ENCODE measurements at regions not wholly inside any gene's neighbourhood (a gene's known extent, or its start where the extent isn't known, plus 50 kb on each side); places are given as distances from the start of the nearest gene placed in this dataset.

DNA sequence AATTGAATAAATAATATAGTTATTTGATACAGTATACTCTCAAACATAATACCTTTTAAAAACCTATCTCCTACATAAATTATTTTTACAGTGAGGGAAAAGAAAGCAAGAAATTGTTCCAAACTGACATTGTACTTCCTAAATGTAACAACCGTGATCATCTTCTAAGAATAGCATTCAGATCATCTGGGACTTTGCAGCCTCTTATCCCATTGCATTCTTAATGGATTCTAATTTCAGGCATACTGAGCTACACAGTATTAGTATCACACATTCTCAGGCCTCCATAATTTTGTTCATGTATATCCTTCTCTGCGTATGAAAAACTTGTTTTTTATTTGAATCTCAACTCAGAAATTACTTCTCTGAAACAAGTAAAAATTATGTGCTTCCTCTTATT lies 1134.7 kb upstream of the CDH2 start:
- DNase-seq: no peak

DNA sequence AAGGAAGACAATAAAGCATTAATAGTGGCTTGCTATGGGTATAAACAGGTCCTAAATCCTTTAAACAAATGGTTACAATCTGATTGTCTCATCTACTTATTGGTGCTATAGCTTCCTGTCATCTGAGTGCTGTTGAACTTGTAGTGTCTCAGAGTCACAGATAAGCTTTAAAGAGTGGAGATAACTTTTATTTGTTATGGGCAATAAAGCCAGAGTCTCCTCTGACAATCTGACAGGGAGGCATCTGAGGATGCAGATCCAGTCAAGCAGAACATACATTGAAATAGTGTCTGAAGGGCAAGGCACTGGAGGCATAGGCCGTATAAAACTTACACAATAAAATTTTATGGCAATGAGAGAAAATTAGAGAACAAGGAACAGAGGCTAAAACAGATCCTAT lies 1132.4 kb upstream of the CDH2 start:
- DNase-seq: no peak

DNA sequence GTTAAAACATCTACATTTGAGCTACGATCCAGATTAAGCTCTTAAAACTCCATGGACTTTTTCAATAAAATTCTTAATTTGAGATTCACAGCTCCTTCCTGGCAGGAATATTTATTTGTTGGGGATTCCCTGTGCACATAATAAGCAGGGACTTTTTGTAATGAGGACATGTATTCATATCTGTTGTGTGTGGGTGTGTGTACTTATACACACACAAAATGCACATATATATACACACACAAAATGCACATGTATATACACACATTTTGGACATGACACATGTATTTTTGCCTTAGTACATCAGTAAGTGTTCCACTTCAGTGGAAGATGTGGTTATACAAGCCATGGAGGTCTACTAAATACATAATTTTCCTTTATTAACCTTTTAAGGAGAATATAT lies 1131.1 kb upstream of the CDH2 start:
- DNase-seq: no peak

DNA sequence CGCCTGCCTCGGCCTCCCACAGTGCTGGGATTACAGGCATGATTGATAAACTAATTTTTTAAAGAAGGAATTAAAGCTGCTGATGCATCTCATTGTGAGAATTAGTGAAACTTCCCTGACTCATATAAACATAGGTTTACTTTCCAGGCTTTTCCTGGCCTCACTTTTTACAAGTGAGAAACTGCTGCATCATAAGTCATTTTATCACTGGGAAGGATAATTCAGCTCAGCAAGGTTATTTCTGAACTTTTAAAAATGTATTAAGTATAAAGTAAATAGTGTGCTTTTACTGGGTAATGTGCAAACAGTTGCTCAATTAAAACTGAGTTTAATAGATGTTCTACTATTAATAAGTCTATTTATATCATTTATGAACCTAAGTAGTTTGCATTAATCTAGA lies 1130.3 kb upstream of the CDH2 start:
- DNase-seq: no peak

DNA sequence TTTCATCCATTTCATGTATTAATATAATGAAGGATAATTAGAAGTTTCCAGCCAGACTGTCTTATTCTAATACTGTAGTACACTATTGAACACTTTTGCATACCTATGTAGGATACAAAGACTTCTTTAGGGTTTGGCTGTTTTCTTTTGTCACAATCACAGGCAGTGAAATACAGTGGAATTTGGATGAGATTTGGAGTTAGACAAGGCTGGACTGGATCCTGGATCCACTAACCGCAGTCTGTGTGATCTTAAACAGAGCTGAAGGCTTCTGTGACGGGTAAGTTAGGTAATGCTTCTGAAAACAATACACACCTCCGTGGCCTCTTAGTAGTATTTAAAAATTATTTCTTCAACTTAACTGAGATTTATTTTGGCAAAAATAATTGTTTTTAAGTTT lies 1128.6 kb upstream of the CDH2 start:
- DNase-seq: no peak

DNA sequence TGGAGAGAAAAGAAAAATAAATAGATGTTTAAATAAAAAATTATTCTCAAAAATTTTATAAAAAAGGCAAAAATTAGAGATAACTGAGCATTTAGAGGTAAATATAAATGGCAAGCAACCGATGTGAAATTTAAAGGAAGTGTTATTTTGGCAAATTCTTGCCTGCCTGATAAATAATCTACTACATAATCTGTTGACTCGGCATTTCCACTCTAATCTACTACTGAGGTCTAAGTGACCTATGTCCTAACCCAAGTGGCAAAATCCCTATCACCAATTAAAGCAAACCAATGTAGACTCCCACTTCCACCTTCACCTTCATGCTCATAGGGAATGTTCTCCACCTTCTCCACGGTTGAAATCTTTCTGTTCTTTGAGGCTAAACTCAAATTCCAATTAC lies 1124.1 kb upstream of the CDH2 start:
- DNase-seq: no peak

DNA sequence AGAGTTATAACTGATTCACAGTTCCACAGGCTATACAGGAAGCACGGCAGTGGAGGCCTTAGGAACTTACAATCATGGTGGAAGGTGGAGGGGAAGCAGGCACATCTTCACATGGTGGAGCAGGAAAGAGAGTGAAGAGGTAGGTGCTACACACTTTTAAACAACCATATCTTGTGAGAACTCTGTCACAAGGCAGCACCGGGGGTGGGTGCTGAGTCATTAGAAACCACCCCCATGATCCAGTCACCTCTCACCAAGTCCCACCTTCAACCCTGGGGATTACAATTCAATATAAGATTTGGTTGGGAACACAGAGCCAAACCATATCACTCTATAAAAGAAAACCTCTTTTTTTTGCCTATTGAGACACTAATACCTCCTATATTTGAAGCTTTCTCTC lies 1108.5 kb upstream of the CDH2 start:
- DNase-seq: no peak

DNA sequence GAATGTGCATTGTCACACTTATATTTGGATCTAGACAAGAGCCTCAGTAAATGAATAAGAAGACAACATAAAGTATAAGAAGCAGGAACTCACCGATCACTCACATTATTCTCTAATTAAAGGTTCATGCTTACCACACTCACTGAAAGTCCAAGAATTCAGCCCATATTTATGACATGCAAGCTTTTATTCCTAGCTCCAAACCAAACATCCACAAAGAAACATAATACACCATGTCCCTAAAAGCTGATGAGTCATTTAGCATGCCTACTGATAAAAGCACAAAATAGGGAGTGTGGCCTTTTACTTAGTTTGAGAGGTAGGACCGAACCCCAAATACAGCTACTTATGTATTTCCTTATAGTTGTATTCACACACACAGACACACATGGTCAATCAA lies 1094.6 kb upstream of the CDH2 start:
- no peak for DNase-seq

DNA sequence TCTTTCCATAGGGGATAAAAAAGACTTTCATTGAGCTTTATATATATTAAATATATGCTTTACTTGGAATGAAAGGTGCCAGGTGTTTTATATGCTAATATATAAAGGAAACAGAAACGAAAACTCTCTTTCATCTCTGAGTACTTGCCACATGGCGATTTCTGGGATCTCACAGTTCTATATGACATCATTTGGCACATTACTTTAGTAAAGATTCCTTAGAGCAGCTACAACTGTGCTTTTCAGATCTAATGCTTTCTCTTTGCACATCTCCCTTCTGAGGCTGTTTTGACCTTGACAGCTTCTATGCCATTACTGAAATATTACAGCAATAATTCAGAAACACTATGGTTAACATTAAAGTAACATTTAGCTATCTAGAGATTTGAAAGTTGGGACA lies 1082.9 kb upstream of the CDH2 start:
- no peak for DNase-seq

DNA sequence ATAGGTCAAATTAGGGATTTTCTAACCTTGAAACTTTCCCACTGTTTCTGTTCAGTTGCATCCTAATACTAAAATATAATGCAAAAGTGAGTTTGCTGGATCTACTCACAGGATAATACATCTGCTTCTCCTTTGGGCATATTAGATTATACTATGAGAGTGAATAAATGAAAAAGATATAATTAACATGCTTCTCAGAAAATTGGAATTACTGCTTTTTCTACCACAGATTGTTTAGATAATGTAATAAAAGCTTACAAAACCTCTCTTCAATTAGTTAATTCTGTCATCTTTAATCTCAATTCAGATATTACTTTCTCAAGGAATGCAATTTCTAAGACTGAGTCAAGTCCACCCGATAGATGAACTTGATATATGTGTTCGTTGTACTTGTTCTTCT lies 1077.2 kb upstream of the CDH2 start:
- no peak for DNase-seq

DNA sequence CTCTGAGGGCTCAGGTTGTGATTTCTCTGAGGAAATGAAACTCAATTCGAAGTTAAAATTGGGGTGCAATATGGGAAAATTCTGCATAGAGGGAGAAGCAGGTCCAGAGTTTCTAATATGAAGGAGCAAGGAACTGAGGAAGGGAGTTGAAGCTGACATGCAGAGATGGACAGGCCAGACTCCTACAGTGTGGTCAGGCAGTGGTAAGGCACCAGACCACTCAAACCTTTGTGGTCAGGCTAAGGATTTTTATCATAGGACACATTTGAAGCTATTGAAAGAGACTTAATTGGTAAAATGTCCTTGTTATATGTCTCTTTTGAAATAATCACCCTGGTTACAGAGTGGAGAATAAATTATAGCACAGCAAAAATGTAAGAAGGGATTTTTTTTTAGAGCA lies 1074.8 kb upstream of the CDH2 start:
- DNase-seq: no peak

DNA sequence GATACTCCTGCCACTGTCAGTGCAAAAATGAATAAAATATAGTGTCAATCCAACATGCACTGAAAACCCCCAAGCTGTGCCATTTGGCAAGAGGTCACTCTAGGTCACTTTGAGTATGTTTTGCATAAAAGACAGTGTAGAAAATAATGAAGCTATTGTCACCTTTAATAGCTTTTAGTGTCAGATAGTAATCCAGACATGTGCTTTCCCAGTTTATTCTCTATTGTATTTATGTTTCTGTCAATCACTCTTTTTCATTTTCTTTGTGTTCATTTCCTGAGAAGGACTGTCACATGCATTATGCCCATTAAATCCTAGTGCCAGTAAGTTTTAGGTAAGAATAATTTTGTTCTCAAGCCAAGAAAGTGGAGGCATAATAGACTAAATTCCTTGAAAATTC lies 1073.9 kb upstream of the CDH2 start:
- DNase-seq: no peak

DNA sequence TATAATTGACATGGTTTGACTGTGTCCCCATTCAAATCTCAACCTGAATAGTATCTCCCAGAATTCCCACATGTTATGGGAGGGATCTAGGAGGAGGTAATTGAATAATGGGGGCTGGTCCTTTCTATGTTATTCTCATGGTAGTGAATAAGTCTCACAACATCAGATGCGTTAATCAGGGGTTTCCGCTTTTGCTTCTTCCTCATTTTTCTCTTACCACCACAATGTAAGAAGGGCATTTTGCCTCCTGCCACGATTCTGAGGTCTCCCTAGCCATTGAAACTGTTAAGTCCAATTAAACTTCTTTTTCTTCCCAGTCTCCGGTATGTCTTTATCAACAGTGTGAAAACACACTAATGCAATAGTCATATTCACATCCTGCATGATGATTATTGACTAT lies 1073.3 kb upstream of the CDH2 start:
- DNase-seq: peak; percentile 77

DNA sequence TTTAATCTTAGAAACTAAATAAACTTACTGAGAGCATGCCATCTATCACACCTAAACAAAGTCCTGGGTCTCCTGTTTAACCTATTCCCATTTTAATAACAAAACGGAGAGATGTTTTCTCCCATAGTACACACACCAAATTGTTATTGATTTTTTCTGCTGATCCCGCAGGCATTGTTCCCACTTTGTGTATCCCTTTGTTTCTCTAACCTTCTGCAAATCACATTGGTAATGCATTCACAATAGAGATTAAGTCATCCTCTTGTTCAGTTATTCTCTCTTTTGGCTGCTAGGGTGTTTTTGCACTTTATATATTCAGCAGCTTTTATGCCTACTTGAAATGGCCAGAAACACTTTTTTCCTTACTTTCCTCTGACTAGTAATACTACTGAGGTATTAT lies 1071.9 kb upstream of the CDH2 start:
- no peak for DNase-seq

DNA sequence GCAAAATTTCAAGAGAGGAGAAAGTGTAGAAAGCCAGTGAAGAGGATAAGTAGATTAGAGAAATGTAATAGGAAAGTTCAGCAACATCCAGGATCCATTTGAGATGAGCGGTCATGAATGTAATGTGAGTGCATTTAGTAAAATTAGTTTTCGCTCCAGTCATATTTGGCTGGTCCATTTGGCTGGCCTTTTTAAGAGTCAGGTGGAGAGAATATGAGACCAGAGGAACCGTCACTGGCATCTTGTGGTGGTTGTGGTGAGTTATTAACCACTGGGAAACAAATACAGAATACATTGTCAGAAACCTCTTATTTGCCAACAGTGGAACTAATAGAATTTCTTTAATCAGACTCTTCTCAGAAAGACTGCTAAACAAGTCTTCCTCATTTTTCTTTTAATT lies 1064.3 kb upstream of the CDH2 start:
- no peak for DNase-seq

DNA sequence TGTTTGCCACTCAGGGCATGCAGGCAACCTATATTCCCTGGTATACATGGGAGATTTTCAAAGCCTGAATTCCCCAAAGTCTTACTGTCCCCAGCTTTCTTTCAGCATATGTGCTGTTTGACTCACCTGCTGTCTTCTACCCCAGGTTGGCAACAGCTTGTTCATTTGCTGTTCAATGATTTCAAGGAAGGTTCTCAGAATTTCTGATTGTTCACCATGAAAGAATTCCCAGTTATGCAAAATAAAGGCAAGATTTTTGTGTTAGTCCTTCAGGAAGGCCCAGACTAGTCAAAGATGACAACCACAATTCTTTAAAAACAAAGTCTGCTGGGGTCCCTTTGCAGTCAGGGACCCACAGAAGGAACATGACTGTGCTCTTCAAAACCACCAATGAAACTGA lies 1057.8 kb upstream of the CDH2 start:
- no peak for DNase-seq

DNA sequence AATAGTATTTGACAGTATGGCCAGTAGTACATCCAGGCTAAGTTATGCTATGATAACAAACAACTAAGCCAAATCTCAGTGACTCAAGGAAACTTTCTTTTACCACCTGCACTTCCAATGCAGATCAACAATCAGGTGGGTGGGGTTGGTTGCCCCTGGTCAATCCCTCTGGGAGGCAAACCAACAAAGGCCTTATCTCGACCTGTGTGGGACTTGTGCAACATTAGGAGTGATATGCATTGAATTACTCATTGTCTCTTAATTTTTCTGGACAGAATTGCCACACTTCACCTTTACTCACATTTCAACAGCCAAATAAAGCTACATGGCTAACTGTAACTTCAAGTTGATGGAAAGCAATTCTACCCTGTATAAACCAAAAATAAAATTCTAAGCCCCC lies 1049.3 kb upstream of the CDH2 start:
- DNase-seq: no peak

DNA sequence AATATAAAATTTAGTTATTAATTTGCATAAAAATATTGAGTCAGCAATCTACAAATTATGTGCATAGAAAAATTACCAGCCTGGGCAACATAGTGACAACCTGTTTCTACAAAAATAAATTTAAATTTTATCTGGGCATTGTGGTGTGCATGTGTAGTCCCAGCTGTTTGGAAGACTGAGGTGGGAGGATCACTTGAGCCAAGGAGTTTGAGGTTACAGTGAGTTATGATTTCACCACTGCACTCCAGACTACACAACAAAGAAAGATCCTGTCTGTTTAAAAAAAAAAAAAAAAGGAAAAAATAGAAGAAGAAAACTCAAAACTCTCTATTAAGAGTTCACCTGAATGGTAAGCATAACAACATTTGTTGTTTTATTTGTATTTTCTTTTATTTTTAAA lies 1048.4 kb upstream of the CDH2 start:
- no peak for DNase-seq

DNA sequence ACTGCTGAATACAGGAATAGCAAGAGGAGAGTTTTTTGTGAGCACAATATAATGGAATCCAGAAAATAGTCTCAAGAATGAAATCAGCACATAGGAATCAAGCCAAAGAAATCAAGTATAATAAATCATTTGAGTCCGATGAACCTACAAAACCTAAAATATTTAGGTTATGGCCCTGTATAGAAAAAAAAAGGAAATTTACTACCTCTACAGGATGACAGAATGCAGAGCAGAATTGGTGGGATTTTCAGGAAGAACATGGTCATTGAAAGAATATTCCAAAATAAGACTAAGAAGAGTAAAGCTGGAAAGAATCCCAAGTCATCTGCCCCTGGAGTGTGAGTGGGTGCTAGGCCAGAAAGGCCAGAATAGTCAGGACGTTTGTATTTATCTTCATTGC lies 1041.2 kb upstream of the CDH2 start:
- no peak for DNase-seq

DNA sequence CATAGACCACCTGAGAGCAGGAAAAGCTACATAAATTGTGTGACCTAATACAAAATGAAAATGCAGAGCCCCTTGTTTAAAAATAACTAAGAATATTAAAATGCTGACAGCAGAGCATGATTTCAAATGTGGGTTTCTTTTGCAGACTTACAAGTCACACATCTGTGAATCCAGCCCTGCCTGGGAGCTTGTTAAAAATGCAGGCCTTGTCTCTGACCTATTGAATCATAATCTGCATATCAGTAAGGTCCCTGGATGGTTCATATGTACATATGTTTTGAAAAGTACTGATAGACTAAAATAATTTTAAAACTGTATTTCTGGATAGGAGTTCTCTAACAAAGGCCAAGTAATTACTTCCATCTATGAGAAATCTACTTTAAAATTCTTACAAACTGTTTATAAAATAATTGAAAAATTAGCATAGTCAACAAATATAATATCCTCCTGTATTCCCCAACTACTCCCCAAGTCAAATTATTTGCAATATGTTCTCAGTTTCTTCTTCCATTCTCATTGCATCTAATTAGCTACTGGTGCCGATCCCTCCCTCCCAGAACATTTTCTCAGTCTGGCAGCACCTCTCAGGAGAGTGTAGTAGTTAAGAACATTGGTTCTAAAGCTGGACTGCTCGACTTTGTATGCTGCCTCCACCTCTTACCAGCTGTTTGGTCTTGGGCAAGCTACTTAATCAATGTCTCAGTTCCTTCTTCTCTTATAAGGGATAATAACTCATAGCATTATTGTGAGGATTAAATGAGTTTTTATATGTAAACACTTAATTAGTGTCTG lies 1040.4 kb upstream of the CDH2 start:
- DNase-seq: no peak

DNA sequence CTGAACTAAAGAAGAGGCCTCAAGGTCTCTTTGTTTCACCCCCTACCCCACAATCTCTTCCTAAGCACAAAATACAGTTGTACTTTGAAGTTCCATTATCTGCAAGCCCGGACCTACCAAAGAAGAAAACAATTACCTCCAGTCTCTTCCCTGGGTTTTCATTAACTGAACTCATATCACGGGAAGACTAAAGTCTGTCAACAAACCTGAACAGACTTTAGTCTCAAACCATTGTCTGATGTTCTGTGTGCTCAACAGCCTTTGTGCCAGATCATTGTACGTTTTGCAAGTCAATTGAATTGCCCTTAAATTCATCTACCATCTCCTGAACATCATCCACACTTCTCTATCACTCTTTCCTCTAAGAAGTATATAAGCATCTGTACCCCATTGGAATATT lies 1021.9 kb upstream of the CDH2 start:
- DNase-seq: no peak

DNA sequence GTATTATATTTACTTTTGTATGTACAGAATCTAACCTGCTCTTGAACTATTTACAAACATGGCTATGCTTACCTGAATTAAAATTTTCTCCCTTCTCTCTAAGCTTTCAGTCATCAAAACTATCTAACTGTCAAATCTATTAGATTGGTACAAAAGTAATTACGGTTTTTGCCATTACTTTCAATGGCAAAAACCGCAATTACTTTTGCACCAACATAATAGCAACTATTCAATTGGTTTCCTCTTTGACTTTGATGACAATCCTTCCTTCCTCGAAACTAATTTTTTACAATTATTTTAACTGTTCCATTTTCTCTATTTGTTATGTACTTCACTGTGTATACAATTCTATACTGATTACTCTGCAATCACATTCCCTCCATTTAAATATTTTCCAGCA lies 1019.4 kb upstream of the CDH2 start:
- DNase-seq: no peak

DNA sequence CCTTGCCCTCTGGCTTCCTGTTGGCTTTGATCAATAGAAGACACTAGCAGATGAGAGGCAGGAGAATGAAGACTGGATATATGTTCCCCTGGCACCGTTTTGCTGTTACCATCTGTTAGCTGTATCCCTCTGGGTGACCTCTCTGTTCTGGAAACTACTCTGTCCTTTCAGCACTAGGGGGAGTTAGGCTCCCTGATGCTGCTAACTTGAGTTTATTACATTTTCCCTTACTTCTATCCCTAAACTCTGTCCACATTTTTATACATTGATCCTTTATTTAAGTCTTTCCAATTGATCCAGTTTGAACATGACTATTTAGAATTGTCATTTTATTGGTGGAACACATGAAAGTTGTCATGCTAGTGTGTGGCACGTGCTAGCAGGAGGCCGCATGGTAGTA lies 1014.3 kb upstream of the CDH2 start:
- no peak for DNase-seq

DNA sequence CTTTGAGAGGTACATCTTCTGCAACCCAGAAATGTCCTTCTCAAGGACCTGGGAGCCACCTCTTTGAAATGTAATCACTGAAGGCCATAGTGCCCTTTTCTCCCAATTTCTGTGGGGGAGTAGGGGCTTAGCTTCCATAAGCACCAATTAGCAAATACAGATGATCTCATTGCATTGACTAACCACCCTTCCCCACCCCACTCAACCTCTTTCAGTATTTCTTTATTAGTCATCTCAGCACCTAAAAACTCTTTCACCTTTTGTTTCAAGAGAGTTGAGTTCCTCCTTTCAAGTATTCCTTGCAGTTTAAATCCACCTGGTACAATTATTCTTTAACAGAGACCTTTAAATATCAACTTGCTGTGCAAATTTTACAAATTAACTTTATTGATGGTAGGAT lies 1011.8 kb upstream of the CDH2 start:
- DNase-seq: no peak

DNA sequence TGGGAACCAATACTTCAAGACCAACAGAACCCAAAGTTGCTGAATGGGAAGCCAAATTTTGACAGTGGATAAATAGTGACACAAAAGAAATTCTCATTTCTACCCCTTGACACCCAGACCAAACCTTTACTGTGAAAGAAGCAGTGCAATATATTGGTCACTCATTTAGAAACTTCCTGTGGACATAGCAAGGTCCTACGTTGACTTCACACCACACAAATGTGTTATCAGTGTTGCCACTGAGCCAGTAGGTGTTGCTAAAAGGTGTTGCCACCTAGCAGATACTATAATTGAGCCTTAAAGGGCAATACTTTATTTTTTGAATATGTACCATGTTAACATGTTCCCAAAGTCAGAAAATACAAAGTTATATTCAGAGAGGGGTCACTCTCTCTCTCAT lies 1008.9 kb upstream of the CDH2 start:
- DNase-seq: no peak

DNA sequence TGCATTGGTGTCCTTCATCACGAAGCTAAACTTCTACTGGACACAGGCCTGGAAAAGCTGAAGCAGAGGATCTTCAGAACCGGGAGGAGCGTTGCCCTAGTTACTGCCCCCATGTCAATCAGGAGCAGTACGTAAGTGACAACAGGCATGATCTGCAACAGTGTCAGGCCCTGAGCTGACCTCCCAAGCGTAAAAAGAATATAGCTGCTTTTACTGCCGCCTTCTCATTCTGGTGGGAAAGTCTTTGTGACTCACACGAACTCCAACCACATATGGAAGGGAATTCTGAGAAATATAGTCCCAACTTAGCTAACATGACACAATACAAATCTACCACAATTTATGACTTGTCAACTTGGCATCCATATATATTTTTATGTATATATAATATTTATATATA lies 1007.7 kb upstream of the CDH2 start:
- peak; percentile 90 for DNase-seq
